ENCODE measurements at regions not wholly inside any gene's neighbourhood (a gene's known extent, or its start where the extent isn't known, plus 50 kb on each side); places are given as distances from the start of the nearest gene placed in this dataset.
A peak's percentile ranks its signal among the peaks of the same experiment; 100 is the strongest.
"Not testable (repeated sequence)": the region's sequence is repeated elsewhere in the genome, so short reads cannot be mapped to it uniquely, and the experiment has no call there.

DNA sequence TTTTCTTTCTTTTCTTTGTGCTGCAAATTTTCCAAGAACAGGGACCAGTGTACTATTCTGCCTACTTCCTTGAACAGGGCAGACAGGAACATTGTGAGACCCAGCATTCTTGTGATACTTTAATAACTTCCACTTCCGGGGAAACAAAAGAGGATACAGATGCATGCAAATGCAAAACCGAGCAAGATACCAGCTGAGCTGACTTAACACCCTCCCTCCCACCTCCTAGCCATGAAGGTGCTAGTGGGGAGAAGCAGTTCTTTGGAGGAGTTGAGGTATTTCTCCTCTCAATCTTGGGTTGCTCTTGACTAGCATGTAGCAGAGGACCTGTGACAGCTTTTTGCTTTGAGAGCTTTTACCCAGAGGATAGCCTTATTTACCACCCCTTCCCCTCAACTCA lies 111.2 kb downstream of the KLF5 start:
- no peak overlapping the region for H3K4me2 ChIP-seq (ENCODE audit: low read length)
- H3K9me3 ChIP-seq (replicated peaks; ENCODE audit: low read length), result no peaks in the 10 kb centered on the region
- no peaks in the 10 kb centered on the region for H3K36me3 ChIP-seq (ENCODE audit: insufficient read depth, low read length)
- H3K4me1 ChIP-seq (ENCODE audit: control insufficient read depth, insufficient read depth, low read length), result peaks cover 13% of the 10 kb centered on the region
- no peaks in the 10 kb centered on the region for H3K27me3 ChIP-seq (ENCODE audit: control insufficient read depth, insufficient read depth, low read length)
- H3K4me3 ChIP-seq (ENCODE audit: low read length), result no peak overlapping the region
- H3K9ac ChIP-seq (ENCODE audit: low read depth, low read length), result no peak overlapping the region

DNA sequence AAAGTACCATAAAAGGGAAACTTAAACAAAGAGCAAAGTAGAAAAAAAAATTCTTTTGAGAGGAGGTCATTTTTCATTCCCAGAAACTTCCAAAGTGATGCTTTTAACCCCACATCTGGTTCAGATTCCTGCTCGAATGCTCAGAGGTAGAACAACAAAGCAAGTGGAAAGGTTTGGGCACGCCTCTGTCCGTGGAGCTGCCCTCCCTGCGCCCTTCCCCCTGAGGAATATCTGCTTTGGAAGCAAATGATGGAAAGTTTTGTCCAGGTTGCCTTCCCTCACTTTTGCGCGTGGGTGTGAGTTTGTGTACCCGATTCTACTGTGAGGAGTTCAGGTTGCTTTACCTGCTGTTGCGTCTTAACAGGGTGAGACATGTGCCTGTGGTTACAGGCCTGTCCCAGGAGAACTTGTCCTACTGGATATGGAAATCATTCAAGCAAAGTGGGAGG lies 110.2 kb downstream of the KLF5 start:
- Histone ChIP-seq H3K9me3 (replicated peaks; ENCODE audit: low read length) (no peaks in the 10 kb centered on the region), H3K9ac (ENCODE audit: low read depth, low read length) (no peak overlapping the region), H3K4me2 (ENCODE audit: low read length) (no peak overlapping the region), H3K36me3 (ENCODE audit: insufficient read depth, low read length) (no peaks in the 10 kb centered on the region), H3K4me3 (ENCODE audit: low read length) (no peak overlapping the region), H3K27me3 (ENCODE audit: control insufficient read depth, insufficient read depth, low read length) (no peaks in the 10 kb centered on the region), H3K4me1 (ENCODE audit: control insufficient read depth, insufficient read depth, low read length) (peaks cover 13% of the 10 kb centered on the region)

DNA sequence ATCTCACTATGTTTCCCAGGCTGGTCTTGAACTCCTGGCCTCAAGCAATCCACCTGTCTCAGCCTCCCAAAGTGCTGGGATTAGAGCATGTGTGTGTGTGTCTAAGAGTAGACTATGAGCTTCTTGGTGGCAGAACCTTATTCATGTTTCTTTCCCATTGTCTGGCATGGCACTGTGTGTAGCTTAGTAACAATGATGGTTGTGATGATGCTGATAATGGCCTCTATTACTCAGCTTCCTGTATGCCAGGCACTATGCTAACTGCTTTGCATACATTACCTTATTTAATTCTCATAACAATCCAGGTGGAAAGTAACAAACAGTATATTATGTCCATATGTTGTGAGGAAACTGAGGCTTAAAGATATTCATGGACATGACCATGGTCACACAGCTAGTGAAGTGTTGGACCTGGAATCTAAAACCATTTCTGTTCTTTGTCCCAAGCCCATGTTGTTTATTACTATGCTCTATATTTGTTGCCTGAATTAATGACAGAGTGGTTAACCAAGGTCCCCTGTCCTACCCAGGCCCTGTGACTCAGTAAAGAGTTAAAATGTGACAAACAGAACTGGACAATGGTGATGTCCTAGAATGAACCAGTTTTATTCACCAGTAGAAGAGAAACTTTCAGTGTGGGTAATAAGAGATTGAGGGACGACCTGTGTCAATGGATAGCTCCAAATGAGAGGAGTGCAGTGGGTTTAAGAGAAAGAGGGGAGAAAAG lies 109.6 kb downstream of the KLF5 start:
- Histone ChIP-seq H3K4me2 (ENCODE audit: low read length) (no peak overlapping the region), H3K4me1 (ENCODE audit: control insufficient read depth, insufficient read depth, low read length) (peaks cover 13% of the 10 kb centered on the region), H3K27me3 (ENCODE audit: control insufficient read depth, insufficient read depth, low read length) (no peaks in the 10 kb centered on the region), H3K9me3 (replicated peaks; ENCODE audit: low read length) (no peaks in the 10 kb centered on the region), H3K36me3 (ENCODE audit: insufficient read depth, low read length) (no peaks in the 10 kb centered on the region), H3K9ac (ENCODE audit: low read depth, low read length) (no peak overlapping the region), H3K4me3 (ENCODE audit: low read length) (no peak overlapping the region)

DNA sequence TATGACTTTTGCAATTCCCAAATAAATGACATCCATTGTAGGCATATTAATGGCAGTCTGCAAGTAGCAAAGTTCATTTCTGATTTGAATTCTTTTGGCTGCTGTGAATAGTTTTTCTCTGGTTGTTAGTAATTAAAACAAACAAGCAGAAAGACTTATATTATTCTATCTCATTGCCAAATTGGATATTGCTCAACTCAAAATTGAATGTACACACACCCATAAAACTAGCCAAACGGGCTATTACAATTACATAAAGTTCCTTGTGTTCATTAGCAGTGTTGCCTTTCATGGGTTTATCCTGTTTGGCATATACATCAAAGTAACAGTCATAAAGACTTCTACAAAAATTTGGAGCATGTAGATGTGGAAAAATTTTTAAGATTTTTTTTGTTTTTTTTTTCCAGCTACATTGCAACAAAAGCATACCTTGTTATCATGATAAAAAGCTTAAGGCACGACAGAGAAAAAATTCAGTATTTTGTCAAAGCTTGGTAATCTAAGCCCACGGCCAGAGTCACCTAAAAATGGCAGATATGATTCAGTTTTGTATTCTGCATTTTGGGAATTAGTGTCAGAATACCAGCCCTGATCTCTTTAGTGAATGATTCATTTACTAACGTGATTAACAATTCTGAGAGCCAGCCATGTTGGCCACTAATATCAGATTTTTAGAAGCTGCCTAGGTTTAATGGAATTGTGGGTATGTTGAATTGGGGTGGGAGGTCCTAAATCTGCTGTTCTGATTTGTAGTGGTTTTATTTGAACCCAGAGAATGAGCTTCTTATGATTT lies 108.4 kb downstream of the KLF5 start:
- Histone ChIP-seq H3K36me3 (ENCODE audit: insufficient read depth, low read length) (no peaks in the 10 kb centered on the region), H3K9me3 (replicated peaks; ENCODE audit: low read length) (no peaks in the 10 kb centered on the region), H3K4me2 (ENCODE audit: low read length) (no peak overlapping the region), H3K9ac (ENCODE audit: low read depth, low read length) (no peak overlapping the region), H3K27me3 (ENCODE audit: control insufficient read depth, insufficient read depth, low read length) (no peaks in the 10 kb centered on the region), H3K4me3 (ENCODE audit: low read length) (no peak overlapping the region), H3K4me1 (ENCODE audit: control insufficient read depth, insufficient read depth, low read length) (peaks cover 11% of the 10 kb centered on the region)

DNA sequence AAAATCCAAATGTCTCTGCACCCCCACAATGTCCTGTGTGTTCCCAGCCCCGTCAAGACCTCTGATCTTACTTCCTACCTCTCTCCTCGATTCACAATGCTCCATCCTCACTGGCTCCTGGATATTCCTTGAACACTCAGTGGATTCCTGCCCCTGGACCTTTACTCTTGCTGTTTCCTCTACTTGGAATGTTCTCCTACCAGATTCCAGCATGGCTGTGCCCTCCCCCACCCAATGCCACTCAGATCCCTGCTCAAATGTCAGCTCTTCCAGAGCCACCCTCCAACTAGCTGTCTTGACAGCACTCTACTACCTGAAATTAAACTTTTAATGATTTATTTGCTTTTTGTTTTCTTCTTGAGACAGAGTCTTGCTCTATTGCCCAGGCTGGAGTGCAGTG lies 107.4 kb downstream of the KLF5 start:
- Histone ChIP-seq H3K36me3 (ENCODE audit: insufficient read depth, low read length) (no peaks in the 10 kb centered on the region), H3K9ac (ENCODE audit: low read depth, low read length) (no peak overlapping the region), H3K4me1 (ENCODE audit: control insufficient read depth, insufficient read depth, low read length) (peaks cover 5% of the 10 kb centered on the region), H3K4me3 (ENCODE audit: low read length) (no peak overlapping the region), H3K4me2 (ENCODE audit: low read length) (no peak overlapping the region), H3K27me3 (ENCODE audit: control insufficient read depth, insufficient read depth, low read length) (no peaks in the 10 kb centered on the region), H3K9me3 (replicated peaks; ENCODE audit: low read length) (no peaks in the 10 kb centered on the region)

DNA sequence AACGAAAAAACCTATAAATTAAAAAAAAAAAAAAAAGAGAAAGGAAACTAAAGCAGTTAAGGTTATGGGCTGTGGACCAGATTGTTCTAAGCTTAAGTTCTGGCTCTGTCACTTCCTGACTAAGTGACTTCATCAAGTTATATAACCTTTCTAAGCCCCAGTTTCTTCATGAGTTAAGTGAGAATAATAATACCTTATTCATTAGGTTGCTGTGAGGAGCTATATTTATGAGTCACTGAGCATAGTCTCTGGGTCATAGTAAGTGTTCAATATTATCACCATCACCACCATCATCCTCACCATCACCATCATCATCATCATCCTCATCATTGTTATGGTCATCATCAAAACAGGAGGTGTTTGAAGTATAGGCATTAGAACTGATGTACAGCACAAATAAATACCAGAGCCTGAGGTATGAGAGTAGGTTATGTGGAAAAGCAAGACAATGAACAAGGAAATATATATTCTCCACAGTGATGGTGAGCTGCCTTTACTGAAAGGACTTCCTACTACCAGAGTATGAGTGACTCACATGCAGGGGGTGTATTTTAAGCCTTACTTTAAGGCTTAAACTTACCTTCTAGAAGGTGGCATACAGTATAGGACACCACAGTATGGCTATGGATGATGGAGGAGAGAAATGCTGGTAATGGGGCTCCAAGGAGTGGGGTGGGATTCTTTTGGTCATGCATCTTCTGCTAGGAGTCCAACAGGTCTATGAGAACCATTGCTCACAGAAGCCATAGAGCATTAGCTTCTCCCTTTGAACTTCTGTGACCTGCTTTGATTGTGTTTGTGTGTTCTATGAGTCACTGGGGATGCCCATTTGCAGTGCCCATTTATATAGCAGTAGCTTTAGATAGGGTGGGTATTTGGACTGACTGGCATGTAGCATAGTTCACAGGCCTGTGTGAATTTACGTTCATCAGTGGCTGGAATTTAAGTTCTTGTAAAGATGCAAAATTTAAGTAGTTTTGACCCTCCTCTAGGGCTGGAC lies 104.4 kb downstream of the KLF5 start:
- Histone ChIP-seq H3K4me1 (ENCODE audit: control insufficient read depth, insufficient read depth, low read length) (peaks cover 16% of the 10 kb centered on the region), H3K4me2 (ENCODE audit: low read length) (no peak overlapping the region), H3K36me3 (ENCODE audit: insufficient read depth, low read length) (no peaks in the 10 kb centered on the region), H3K9ac (ENCODE audit: low read depth, low read length) (no peak overlapping the region), H3K9me3 (replicated peaks; ENCODE audit: low read length) (no peaks in the 10 kb centered on the region), H3K4me3 (ENCODE audit: low read length) (no peak overlapping the region), H3K27me3 (ENCODE audit: control insufficient read depth, insufficient read depth, low read length) (no peaks in the 10 kb centered on the region)

DNA sequence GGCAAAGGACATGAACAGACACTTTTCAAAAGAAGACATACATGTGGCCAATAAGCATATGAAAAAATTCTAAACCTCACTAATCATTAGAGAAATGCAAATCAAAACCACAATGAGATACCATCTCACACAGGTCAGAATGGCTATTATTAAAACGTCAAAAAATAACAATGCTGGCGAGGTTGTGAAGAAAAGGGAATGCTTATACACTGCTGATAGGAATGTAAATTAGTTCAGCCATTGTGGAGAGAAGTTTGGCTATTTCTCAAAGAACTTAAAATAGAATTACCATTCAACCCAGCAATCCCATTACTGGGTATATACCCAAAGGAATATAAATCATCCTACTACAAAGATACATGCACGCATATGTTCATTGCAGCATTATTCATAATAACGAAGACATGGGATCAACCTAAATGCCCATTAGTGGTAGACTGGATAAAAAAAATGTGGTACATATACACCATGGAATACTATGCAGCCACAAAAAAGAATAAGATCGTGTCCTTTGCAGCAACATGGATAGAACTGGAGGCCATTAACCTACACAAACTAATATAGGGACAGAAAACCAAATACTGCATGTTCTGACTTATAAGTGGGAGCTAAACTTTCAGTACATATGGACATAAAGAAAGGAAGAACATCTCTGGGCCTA lies 101.7 kb downstream of the KLF5 start:
- H3K27me3 ChIP-seq (ENCODE audit: control insufficient read depth, insufficient read depth, low read length); H3K9me3 ChIP-seq (replicated peaks; ENCODE audit: low read length); H3K4me3 ChIP-seq (ENCODE audit: low read length); H3K4me2 ChIP-seq (ENCODE audit: low read length); H3K9ac ChIP-seq (ENCODE audit: low read depth, low read length); H3K36me3 ChIP-seq (ENCODE audit: insufficient read depth, low read length): not testable (repeated sequence)
- peaks cover 16% of the 10 kb centered on the region for H3K4me1 ChIP-seq (ENCODE audit: control insufficient read depth, insufficient read depth, low read length)

DNA sequence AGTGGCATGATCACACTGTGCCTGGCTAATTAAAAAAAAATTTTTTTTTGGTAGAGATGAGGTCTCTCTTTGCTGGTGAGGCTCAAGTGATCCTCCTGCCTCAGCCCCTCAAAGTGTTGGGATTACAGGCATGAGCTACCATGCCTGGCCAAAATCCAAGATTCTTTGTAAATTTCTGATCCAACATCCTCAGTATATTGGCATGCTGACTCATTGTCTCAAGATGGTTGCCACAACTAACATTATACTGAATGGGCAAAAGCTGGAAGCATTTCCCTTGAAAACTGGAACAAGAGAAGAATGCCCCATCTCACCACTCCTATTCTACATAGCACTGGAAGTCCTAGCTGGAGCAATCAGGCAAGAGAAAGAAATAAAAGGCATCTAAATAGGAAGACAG lies 100.0 kb downstream of the KLF5 start:
- H3K27me3 ChIP-seq (ENCODE audit: control insufficient read depth, insufficient read depth, low read length), result no peaks in the 10 kb centered on the region
- H3K4me1 ChIP-seq (ENCODE audit: control insufficient read depth, insufficient read depth, low read length), result peaks cover 16% of the 10 kb centered on the region
- H3K4me3 ChIP-seq (ENCODE audit: low read length), result no peak overlapping the region
- peak overlapping the region; percentile 46 for H3K9ac ChIP-seq (ENCODE audit: low read depth, low read length)
- no peak overlapping the region for H3K4me2 ChIP-seq (ENCODE audit: low read length)
- H3K36me3 ChIP-seq (ENCODE audit: insufficient read depth, low read length), result no peaks in the 10 kb centered on the region
- H3K9me3 ChIP-seq (replicated peaks; ENCODE audit: low read length), result no peaks in the 10 kb centered on the region

DNA sequence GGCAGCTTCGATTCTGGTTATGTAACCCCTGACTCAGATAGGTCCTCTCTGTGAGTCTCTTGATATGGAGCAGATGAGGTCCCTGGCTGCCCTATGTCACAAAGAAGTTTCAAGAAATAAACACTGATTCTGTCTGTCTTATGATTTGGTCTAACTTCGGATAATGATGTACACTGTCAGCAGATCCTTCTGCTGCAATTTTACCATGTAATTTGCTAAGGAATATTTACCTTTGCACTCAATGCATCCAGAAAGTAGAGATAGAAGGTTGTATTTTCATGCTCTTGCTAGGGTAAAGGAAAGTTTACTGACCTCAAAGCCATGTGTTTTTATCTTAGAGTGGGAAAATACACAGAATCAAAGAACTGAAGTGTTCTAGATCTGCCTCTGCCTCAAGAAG lies 98.2 kb downstream of the KLF5 start:
- H3K36me3 ChIP-seq (ENCODE audit: insufficient read depth, low read length), result no peaks in the 10 kb centered on the region
- no peak overlapping the region for H3K4me3 ChIP-seq (ENCODE audit: low read length)
- H3K4me1 ChIP-seq (ENCODE audit: control insufficient read depth, insufficient read depth, low read length), result peaks cover 11% of the 10 kb centered on the region
- no peak overlapping the region for H3K9ac ChIP-seq (ENCODE audit: low read depth, low read length)
- H3K9me3 ChIP-seq (replicated peaks; ENCODE audit: low read length), result no peaks in the 10 kb centered on the region
- no peak overlapping the region for H3K4me2 ChIP-seq (ENCODE audit: low read length)
- H3K27me3 ChIP-seq (ENCODE audit: control insufficient read depth, insufficient read depth, low read length), result no peaks in the 10 kb centered on the region

DNA sequence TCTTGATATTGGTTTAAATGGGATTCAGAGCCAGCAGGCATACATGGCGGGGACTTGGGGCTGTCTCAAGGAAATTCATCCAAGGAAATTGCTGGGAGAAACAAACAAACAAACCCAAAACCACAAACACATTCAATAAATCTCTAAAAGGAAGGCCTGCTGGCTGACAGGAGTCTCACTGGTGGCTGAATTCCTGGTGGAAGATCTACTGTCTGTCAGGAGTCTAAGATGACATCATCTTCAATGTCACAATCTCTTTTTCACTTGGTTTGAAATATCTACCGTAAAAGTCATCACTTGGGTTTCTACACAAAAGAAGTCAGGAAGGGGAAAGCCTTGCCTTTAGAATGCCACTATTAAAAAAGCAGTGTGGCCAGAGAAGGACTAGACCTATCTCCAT lies 87.9 kb downstream of the KLF5 start:
- Histone ChIP-seq H3K27me3 (ENCODE audit: control insufficient read depth, insufficient read depth, low read length) (no peaks in the 10 kb centered on the region), H3K4me3 (ENCODE audit: low read length) (no peak overlapping the region), H3K9ac (ENCODE audit: low read depth, low read length) (no peak overlapping the region), H3K4me1 (ENCODE audit: control insufficient read depth, insufficient read depth, low read length) (peaks cover 6% of the 10 kb centered on the region), H3K9me3 (replicated peaks; ENCODE audit: low read length) (no peaks in the 10 kb centered on the region), H3K4me2 (ENCODE audit: low read length) (no peak overlapping the region), H3K36me3 (ENCODE audit: insufficient read depth, low read length) (no peaks in the 10 kb centered on the region)

DNA sequence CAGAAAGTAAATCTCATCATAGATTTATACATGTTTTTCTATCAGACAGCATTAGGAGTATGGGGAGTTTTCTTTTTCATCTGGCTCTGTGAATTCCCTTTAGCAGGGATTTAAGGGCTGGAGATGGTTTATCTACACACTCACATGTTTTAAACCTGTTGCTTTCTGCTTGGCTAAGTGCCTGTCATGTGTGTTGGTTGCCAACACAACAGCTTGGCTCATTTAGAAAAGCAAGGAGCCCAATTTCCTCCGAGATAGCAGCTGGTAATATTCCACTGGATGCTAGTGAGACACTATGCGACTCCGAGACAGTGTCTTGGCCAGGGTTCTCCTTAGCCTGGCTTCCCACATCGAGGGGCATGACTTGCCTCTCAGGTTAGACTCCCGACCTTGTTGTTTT lies 83.3 kb downstream of the KLF5 start:
- H3K36me3 ChIP-seq (ENCODE audit: insufficient read depth, low read length), result no peaks in the 10 kb centered on the region

More for the DNA sequence above, 83.3 kb downstream of the KLF5 start:
- no peak overlapping the region for H3K4me3 ChIP-seq (ENCODE audit: low read length)
- peak overlapping the region; percentile 65 for H3K4me2 ChIP-seq (ENCODE audit: low read length)
- no peaks in the 10 kb centered on the region for H3K9me3 ChIP-seq (replicated peaks; ENCODE audit: low read length)
- peaks cover 13% of the 10 kb centered on the region for H3K4me1 ChIP-seq (ENCODE audit: control insufficient read depth, insufficient read depth, low read length)
- H3K9ac ChIP-seq (ENCODE audit: low read depth, low read length), result no peak overlapping the region
- H3K27me3 ChIP-seq (ENCODE audit: control insufficient read depth, insufficient read depth, low read length), result no peaks in the 10 kb centered on the region

Measured in skeletal muscle satellite cell (primary cell).